Fibroblast of skin of left quadriceps (primary cell): ENCODE measurements at regions not wholly inside any gene's neighbourhood (a gene's known extent, or its start where the extent isn't known, plus 50 kb on each side); places are given as distances from the start of the nearest gene placed in this dataset.
A peak's percentile ranks its signal among the peaks of the same experiment; 100 is the strongest.

Source experiments
- DNase-seq, 2 experiments: peaks; one replicate each; pipeline ENCODE4 v3.0.0-alpha.2; 2013; ENCODE audit warnings: low read depth in 2 of 2

- DNase-seq: no peak
Observed at GRCh38 chr2:67229706-67230105, 167.4 kb upstream of the ETAA1 start.

- no peak for DNase-seq
Observed at GRCh38 chr2:67232936-67233335, 164.2 kb upstream of the ETAA1 start.

GRCh38 chr2:67234440-67234839 is 162.7 kb upstream of the ETAA1 start:
- DNase-seq: peak; percentile 32

GRCh38 chr2:67237288-67237687 is 159.8 kb upstream of the ETAA1 start:
- DNase-seq: no peak

GRCh38 chr2:67240507-67240906 is 156.6 kb upstream of the ETAA1 start:
- no peak for DNase-seq

- DNase-seq: no peak
Observed at GRCh38 chr2:67241453-67241852, 155.7 kb upstream of the ETAA1 start.

GRCh38 chr2:67242456-67242855 is 154.7 kb upstream of the ETAA1 start:
- DNase-seq: no peak

- DNase-seq: no peak
Observed at GRCh38 chr2:67243919-67244318, 153.2 kb upstream of the ETAA1 start.

- DNase-seq: no peak
Observed at GRCh38 chr2:67246791-67247190, 150.3 kb upstream of the ETAA1 start.

- no peak for DNase-seq
Observed at GRCh38 chr2:67251741-67252140, 145.4 kb upstream of the ETAA1 start.

GRCh38 chr2:67255933-67256615 is 141.1 kb upstream of the ETAA1 start:
- no peak for DNase-seq

GRCh38 chr2:67256892-67257291 is 140.2 kb upstream of the ETAA1 start:
- DNase-seq: peak; percentile 38 to 39

- DNase-seq: no peak
Observed at GRCh38 chr2:67258122-67258521, 139.0 kb upstream of the ETAA1 start.

GRCh38 chr2:67258831-67259230 is 138.3 kb upstream of the ETAA1 start:
- no peak for DNase-seq

GRCh38 chr2:67259556-67260342 is 137.4 kb upstream of the ETAA1 start:
- DNase-seq: peak; percentile 56 to 61

GRCh38 chr2:67260343-67261277 is 136.5 kb upstream of the ETAA1 start:
- DNase-seq: peak; percentile 99

- DNase-seq: no peak
Observed at GRCh38 chr2:67267241-67267640, 129.9 kb upstream of the ETAA1 start.

- DNase-seq: no peak
Observed at GRCh38 chr2:67268797-67269196, 128.3 kb upstream of the ETAA1 start.

GRCh38 chr2:67272195-67272594 is 124.9 kb upstream of the ETAA1 start:
- no peak for DNase-seq

- DNase-seq: no peak
Observed at GRCh38 chr2:67277450-67277849, 119.7 kb upstream of the ETAA1 start.

- DNase-seq: no peak
Observed at GRCh38 chr2:67281101-67281500, 116.0 kb upstream of the ETAA1 start.

GRCh38 chr2:67283641-67284040 is 113.5 kb upstream of the ETAA1 start:
- DNase-seq: no peak
